Heart left ventricle (tissue), 16 donors: ENCODE measurements at regions not wholly inside any gene's neighbourhood (a gene's known extent, or its start where the extent isn't known, plus 50 kb on each side); places are given as distances from the start of the nearest gene placed in this dataset.

ENCODE experiments used
- ATAC-seq, 4 donors: fragments of 200-7000 bp; cut with Tn5 transposase; one replicate each; pipeline ENCODE4 v1.9.1; 2020 to 2022; ENCODE audit warnings: moderate library complexity in 4 of 4, mild to moderate bottlenecking in 3 of 4, moderate number of reproducible peaks in 1 of 4
- DNase-seq, 5 donors: peaks; one replicate each; pipeline ENCODE4 v3.0.0-alpha.2; 2020
- H3K27ac ChIP-seq, 12 donors: fragments of 200-600 bp; sonication (generic) in 4 of 12; one replicate each; pipeline versions ENCODE4 v1.5.0 to v1.8.0; 2016 to 2022; ENCODE audit warnings: mild to moderate bottlenecking in 2 of 12
- H3K27me3 ChIP-seq, 9 donors: fragments of 200-600 bp; sonication (generic) in 2 of 9; one replicate each; pipeline versions ENCODE4 v1.5.1 to v1.8.0; 2016 to 2022; ENCODE audit warnings: mild to moderate bottlenecking in 3 of 9
- H3K36me3 ChIP-seq, 9 donors: fragments of 200-600 bp; sonication (generic) in 2 of 9; one replicate each; pipeline versions ENCODE4 v1.5.0 to v1.8.0; 2018 to 2022; ENCODE audit warnings: mild to moderate bottlenecking in 2 of 9
- H3K4me1 ChIP-seq, 12 donors: fragments of 200-600 bp; sonication (generic) in 4 of 12; one replicate each; pipeline versions ENCODE4 v1.5.0 to v1.8.0; 2016 to 2022; ENCODE audit warnings: mild to moderate bottlenecking in 3 of 12
- H3K4me3 ChIP-seq, 12 donors: fragments of 200-600 bp; sonication (generic) in 4 of 12; one replicate each; pipeline versions ENCODE4 v1.5.0 to v1.8.0; 2017 to 2022; ENCODE audit warnings: mild to moderate bottlenecking in 9 of 12, moderate library complexity in 4 of 12
- H3K9me3 ChIP-seq, 12 donors: fragments of 200-600 bp; sonication (generic) in 4 of 12; one replicate each; pipeline versions ENCODE4 v1.5.0 to v1.8.0; 2016 to 2022; ENCODE audit warnings: mild to moderate bottlenecking in 1 of 12
- POLR2A ChIP-seq, 2 donors: fragments of 450-650 bp; IDR thresholded peaks; one replicate each; pipeline ENCODE4 v1.6.1; 2017; ENCODE audit warnings: antibody characterized with exemption in 2 of 2, mild to moderate bottlenecking in 2 of 2, moderate library complexity in 2 of 2
- WGBS, 4 donors: extraction: QIAGEN DNeasy Blood & Tissue Kit in 2 of 4; methylation state at CpG; one replicate each; pipeline versions ENCODE4 v1.1.5 to v1.1.7; 2013 to 2018; 5-methylcytosine and 5-hydroxymethylcytosine counted together
- intact Hi-C, 10 donors: fragments of 100-400 bp; cut with DNase I; formaldehyde crosslinking; loops; one replicate each; pipeline versions ENCODE4 v1.11.1 to v1.14.2; 2022
- TF ChIP-seq, protein P1 (sequence below), 12 donors: fragments of 200-600 bp; sonication (generic) in 4 of 12; IDR thresholded peaks; one replicate each; pipeline versions ENCODE4 v1.5.0 to v1.8.0; 2018 to 2022; ENCODE audit warnings: antibody characterized with exemption in 12 of 12, mild to moderate bottlenecking in 5 of 12
- donor health status: ischemic (EF 13 %, LVEDD 7.1; RV severe dilation, severe dysfunction).
- donor health status: healthy with polysubstance abuse.
- donor health status: DM: no; HTN: yes; CAD: no.
- donor health status: DM: no; HTN: no; CAD: no.
- donor health status: ischemic (EF 25% LVEDD 6.9; RV normal size, moderate dysfunction).
- donor health status: ischemic (EF 25% LVEDD 5.7; RV mildly dilated, moderate dysfunction).
- donor health status: healthy.
- donor health status: DM: yes; HTN: yes; CAD: no.
- donor health status: ischemic (EF 35%, LVEDD 5.7; RV mildly dilated, moderate dysfunction).
- donor health status: nonischemic (EF 11% LVEDD 7.7; RV severe dilation, severe dysfunction).
- donor health status: DM: yes; HTN: yes; CAD: no.
- donor health status: PGD.
- donor health status: ischemic (EF 29% LVEDD 5.4; RV normal size, mild dysfunction).
- donor health status: nonischemic (EF 23%, LVEDD 6.1; RV moderate dilation, normal function).

DNA sequence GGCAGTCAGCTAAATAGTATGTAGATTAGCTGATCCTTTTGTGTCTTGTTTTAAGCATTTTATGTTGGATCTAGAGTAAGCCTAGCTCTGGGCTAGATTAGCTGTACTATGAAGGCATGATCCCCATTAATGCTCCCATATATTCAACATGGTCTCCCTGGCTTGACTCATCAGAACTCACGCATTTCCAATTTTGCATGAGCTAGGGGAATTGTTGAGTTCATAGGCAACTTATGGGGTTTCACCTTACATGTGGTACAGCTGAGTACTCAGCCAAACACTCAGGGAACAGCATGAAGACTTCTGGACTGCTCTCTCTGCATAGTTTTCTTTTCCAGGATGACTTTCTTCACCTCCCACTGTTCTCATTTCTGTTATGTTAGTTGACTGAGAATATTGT lies 248.2 kb downstream of the TMX3 start:
- no peak for TF ChIP-seq POLR2A (IDR thresholded peaks at IDR 0.05)
- TF ChIP-seq, protein P1, sequence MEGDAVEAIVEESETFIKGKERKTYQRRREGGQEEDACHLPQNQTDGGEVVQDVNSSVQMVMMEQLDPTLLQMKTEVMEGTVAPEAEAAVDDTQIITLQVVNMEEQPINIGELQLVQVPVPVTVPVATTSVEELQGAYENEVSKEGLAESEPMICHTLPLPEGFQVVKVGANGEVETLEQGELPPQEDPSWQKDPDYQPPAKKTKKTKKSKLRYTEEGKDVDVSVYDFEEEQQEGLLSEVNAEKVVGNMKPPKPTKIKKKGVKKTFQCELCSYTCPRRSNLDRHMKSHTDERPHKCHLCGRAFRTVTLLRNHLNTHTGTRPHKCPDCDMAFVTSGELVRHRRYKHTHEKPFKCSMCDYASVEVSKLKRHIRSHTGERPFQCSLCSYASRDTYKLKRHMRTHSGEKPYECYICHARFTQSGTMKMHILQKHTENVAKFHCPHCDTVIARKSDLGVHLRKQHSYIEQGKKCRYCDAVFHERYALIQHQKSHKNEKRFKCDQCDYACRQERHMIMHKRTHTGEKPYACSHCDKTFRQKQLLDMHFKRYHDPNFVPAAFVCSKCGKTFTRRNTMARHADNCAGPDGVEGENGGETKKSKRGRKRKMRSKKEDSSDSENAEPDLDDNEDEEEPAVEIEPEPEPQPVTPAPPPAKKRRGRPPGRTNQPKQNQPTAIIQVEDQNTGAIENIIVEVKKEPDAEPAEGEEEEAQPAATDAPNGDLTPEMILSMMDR (IDR thresholded peaks at IDR 0.05) = no peak
- ATAC-seq (no peak), DNase-seq (no peak)
- WGBS, 4 donors = 78 to 95% (median 88%) methylated on average over 1 of the region's 1 CpG
- intact Hi-C loops = no loop called here
- peaks cover 0 to 3% (median 0%) of the 10 kb centered on the region in 12 donors for H3K4me1 ChIP-seq
- peaks cover 0 to 3% (median 0%) of the 10 kb centered on the region in 12 donors for H3K9me3 ChIP-seq
- no peak overlapping the region for H3K4me3 ChIP-seq
- no peaks in the 10 kb centered on the region for H3K36me3 ChIP-seq
- no peaks in the 10 kb centered on the region for H3K27me3 ChIP-seq
- no peak overlapping the region for H3K27ac ChIP-seq

- H3K36me3 ChIP-seq = no peaks in the 10 kb centered on the region
- no peak for DNase-seq
- no peak overlapping the region for H3K4me3 ChIP-seq
- ATAC-seq = no peak
- intact Hi-C loops = no loop called here
- H3K27ac ChIP-seq = no peak overlapping the region
- H3K9me3 ChIP-seq = peaks cover 0 to 3% (median 0%) of the 10 kb centered on the region in 12 donors
- TF ChIP-seq POLR2A (IDR thresholded peaks at IDR 0.05) = no peak
- TF ChIP-seq, protein P1 (IDR thresholded peaks at IDR 0.05) = no peak
- no peaks in the 10 kb centered on the region for H3K27me3 ChIP-seq
- WGBS, 4 donors = 50 to 66% (median 52%) methylated on average over 1 of the region's 1 CpG
- no peaks in the 10 kb centered on the region for H3K4me1 ChIP-seq
Observed at GRCh38 chr18:68462766-68463165, 252.1 kb downstream of the TMX3 start.

GRCh38 chr18:68462148-68462547 lies 252.8 kb downstream of the TMX3 start:
- Histone ChIP-seq H3K27me3 (no peaks in the 10 kb centered on the region), H3K36me3 (no peaks in the 10 kb centered on the region), H3K9me3 (peaks cover 0 to 3% (median 0%) of the 10 kb centered on the region in 12 donors), H3K27ac (no peak overlapping the region), H3K4me1 (no peaks in the 10 kb centered on the region), H3K4me3 (no peak overlapping the region)
- intact Hi-C loops = no loop called here
- no peak for TF ChIP-seq POLR2A (IDR thresholded peaks at IDR 0.05)
- TF ChIP-seq, protein P1 (IDR thresholded peaks at IDR 0.05) = no peak
- ATAC-seq = no peak
- WGBS, 4 donors = 82 to 97% (median 92%) methylated on average over 1 of the region's 1 CpG
- DNase-seq = no peak

DNA sequence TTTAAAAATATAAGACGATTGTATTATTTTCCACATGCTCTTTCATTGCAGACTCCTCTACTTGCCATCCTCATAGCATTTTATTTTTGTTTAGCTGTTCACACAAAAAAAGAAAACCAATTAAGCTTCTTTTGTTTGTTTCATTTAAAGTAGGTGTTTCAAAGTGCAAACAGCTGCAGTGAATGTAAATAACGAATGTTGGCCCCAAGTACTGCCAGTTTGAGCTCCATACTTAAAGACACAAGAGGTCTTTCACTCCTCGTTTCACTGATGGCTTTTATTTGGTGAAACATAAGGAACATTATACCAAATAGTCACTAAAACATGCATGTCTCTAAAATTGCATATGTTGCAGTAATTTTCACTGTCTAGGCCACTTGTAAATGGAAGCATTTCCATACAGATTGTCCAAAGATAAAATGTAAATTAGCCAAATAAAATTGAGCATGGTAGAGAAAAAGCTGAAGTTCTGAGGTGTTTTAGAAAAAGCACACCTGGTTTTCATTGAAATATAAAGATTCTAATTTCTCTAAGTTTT lies 253.4 kb downstream of the TMX3 start:
- H3K27ac ChIP-seq = no peak overlapping the region
- no peak for ATAC-seq
- no peak for DNase-seq
- WGBS, 4 donors = 51 to 61% (median 58%) methylated on average over 3 of the region's 3 CpGs
- H3K4me3 ChIP-seq = no peak overlapping the region
- peaks cover 0 to 3% (median 0%) of the 10 kb centered on the region in 12 donors for H3K9me3 ChIP-seq
- TF ChIP-seq, protein P1 (IDR thresholded peaks at IDR 0.05) = no peak
- TF ChIP-seq POLR2A (IDR thresholded peaks at IDR 0.05) = no peak
- intact Hi-C loops = no loop called here
- H3K36me3 ChIP-seq = no peaks in the 10 kb centered on the region
- no peaks in the 10 kb centered on the region for H3K4me1 ChIP-seq
- no peaks in the 10 kb centered on the region for H3K27me3 ChIP-seq
